WTC11 (cell line): ENCODE measurements at regions not wholly inside any gene's neighbourhood (a gene's known extent, or its start where the extent isn't known, plus 50 kb on each side); places are given as distances from the start of the nearest gene placed in this dataset.

Source experiments
- IRF2 ChIP-seq: sonication (generic); formaldehyde crosslinking; IDR thresholded peaks from 2 replicates; pipeline ENCODE4 v1.8.0; 2022; ENCODE audit warnings: low read depth, missing genetic modification reagents, borderline replicate concordance
- JUN ChIP-seq: sonication (generic); formaldehyde crosslinking; IDR thresholded peaks from 2 replicates; pipeline ENCODE4 v1.8.0; 2023; ENCODE audit warnings: mild to moderate bottlenecking, missing genetic modification reagents
- MAX ChIP-seq: sonication (generic); formaldehyde crosslinking; IDR thresholded peaks from 2 replicates; pipeline ENCODE4 v1.8.0; 2022; ENCODE audit warnings: mild to moderate bottlenecking, missing genetic modification reagents
- NFYB ChIP-seq: sonication (generic); formaldehyde crosslinking; conservative IDR thresholded peaks from 2 replicates; pipeline ENCODE4 v1.8.0; 2022; ENCODE audit warnings: low read depth, missing genetic modification reagents
- NR2C2 ChIP-seq: sonication (generic); formaldehyde crosslinking; IDR thresholded peaks from 2 replicates; pipeline ENCODE4 v1.8.0; 2022; ENCODE audit warnings: mild to moderate bottlenecking, missing genetic modification reagents
- ZNF416 ChIP-seq: fragments of 250-450 bp; sonication (Bioruptor Pico); IDR thresholded peaks from 2 replicates; pipeline ENCODE4 v1.9.0; 2021; ENCODE audit warnings: mild to moderate bottlenecking, inconsistent platforms
- TF ChIP-seq, protein P1 (sequence below): fragments of 200-600 bp; IDR thresholded peaks from 2 replicates; pipeline ENCODE4 v1.8.0; 2022; ENCODE audit warnings: antibody characterized with exemption

DNA sequence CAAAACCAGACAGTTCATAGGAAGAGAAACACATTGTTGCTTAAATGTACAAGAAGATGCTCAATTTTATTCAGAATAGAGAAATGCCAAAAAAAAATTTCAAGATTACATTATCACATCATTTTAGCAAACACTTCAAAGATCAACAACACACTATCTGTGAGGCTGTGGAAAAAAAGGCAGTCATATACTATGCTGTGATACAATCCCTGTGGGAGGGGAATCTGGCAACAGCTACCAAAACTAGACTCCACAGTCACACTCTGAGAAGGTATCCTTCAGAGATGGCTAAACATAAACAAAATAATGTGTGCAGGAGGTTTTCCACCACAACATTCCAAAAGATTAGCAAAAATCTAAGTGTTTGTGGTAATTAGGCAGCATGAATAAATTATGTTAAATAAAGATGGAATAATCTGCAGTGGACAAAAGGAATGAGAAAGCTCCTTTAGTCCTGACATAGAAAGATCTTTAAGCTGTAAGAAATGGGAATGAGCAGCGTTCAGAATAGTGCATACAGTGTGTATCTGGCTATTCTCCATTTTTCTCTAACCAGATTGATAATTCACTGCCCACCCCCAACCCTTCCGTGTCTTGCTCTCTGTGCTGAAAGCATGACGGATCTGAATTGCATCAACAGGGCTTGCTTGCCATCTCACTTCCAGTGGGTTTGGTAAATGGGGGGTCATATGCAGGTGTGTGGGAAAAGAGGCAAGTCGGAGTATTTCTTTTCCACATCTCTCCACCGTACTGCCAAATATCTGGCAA lies 329.6 kb downstream of the MBD2 start:
- TF ChIP-seq JUN (CRISPR knock-in tag) (no peak), MAX (CRISPR knock-in tag) (no peak), NR2C2 (CRISPR knock-in tag) (no peak), ZNF416 (CRISPR knock-in tag) (no peak), NFYB (CRISPR knock-in tag) (no peak), IRF2 (CRISPR knock-in tag) (no peak)
- TF ChIP-seq, protein P1, sequence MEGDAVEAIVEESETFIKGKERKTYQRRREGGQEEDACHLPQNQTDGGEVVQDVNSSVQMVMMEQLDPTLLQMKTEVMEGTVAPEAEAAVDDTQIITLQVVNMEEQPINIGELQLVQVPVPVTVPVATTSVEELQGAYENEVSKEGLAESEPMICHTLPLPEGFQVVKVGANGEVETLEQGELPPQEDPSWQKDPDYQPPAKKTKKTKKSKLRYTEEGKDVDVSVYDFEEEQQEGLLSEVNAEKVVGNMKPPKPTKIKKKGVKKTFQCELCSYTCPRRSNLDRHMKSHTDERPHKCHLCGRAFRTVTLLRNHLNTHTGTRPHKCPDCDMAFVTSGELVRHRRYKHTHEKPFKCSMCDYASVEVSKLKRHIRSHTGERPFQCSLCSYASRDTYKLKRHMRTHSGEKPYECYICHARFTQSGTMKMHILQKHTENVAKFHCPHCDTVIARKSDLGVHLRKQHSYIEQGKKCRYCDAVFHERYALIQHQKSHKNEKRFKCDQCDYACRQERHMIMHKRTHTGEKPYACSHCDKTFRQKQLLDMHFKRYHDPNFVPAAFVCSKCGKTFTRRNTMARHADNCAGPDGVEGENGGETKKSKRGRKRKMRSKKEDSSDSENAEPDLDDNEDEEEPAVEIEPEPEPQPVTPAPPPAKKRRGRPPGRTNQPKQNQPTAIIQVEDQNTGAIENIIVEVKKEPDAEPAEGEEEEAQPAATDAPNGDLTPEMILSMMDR, result no peak
